ENCODE measurements at regions not wholly inside any gene's neighbourhood (a gene's known extent, or its start where the extent isn't known, plus 50 kb on each side); places are given as distances from the start of the nearest gene placed in this dataset.

GRCh38 chr12:90899456-90900182, 55.4 kb downstream of the CCER1 start:
- DNase-seq (ENCODE audit: low read depth in 2 of 2) = no peak

DNA sequence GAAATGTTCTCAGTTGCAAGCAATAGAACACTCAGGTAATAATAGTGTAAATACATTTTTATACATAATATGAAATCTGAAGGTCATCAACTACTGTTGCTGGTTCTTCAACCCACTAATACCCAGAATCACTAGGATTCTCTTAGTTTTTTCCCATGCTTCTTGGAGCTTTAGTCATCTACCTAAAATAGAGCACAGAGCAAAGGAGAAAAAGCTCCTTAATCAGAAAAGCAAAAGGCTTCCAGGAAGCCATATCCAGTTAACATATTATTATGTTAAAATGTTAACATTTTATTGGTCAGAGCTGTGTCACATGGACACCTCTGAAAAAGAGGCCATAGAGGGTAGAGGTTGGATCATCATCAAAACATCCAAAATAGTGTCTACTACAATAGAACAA, 57.0 kb downstream of the CCER1 start:
- DNase-seq (ENCODE audit: low read depth in 2 of 2) = no peak

- no peak for DNase-seq (ENCODE audit: low read depth in 2 of 2)
Observed at GRCh38 chr12:90897316-90897715, 57.7 kb downstream of the CCER1 start.

DNA sequence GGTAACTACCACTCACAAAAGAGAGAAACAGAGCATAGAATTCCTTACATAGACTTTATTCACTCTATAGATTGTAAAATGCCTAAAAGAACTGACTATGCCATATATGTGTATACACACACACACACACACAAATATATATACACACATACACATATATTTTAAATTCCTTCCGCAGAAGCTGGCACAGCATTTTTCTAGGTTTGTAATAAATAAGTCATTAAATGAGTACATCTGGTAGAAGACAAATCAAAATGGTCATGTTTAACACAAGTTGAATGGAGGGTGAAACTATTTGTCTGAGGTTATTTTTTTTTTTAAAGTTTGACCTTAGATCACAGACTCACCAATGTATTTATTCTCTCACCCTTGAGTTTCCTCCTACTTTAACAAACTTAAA, 58.2 kb downstream of the CCER1 start:
- no peak for DNase-seq (ENCODE audit: low read depth in 2 of 2)

DNA sequence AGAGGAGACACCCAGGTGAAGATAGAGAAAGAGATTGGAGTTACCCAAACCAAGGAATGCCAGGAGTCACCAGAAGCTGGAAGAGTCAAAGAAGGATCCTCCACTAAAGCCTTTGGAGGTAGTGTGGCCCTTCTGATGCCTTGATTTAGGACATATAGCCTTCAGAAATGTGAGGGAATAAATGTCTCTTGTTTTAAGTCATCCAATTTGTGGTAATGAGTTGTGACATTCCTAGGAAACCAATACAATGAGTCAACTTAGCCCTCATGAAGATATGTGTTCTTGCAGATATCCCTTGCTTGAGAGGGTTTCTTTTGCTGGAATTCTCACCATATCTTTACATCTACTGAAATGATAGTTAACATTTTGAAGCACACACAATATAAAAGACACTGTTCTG, 58.8 kb downstream of the CCER1 start:
- DNase-seq (ENCODE audit: low read depth in 2 of 2) = no peak

GRCh38 chr12:90888316-90888715, 66.7 kb downstream of the CCER1 start:
- no peak for DNase-seq (ENCODE audit: low read depth in 2 of 2)

DNA sequence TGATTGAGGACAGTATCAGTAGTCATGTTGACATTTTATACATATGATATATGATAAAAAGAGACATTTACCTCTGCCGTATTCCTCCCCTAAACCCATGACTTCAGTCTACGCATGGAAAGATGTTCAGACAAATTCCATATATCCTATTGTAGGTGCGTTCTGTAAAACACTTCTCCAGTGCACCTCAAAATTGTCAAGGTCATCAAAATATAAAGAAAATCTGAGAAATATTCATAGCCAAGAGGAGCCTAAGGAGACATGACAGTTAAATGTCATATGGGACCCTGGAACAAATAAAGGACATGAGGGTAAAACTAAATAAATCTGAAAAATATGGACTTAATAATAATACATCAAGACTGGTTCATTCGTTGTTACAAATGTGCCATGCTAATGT, 71.5 kb downstream of the CCER1 start:
- DNase-seq (ENCODE audit: low read depth in 2 of 2) = no peak

GRCh38 chr12:90871726-90872096, 83.3 kb downstream of the CCER1 start:
- no peak for DNase-seq (ENCODE audit: low read depth in 2 of 2)

DNA sequence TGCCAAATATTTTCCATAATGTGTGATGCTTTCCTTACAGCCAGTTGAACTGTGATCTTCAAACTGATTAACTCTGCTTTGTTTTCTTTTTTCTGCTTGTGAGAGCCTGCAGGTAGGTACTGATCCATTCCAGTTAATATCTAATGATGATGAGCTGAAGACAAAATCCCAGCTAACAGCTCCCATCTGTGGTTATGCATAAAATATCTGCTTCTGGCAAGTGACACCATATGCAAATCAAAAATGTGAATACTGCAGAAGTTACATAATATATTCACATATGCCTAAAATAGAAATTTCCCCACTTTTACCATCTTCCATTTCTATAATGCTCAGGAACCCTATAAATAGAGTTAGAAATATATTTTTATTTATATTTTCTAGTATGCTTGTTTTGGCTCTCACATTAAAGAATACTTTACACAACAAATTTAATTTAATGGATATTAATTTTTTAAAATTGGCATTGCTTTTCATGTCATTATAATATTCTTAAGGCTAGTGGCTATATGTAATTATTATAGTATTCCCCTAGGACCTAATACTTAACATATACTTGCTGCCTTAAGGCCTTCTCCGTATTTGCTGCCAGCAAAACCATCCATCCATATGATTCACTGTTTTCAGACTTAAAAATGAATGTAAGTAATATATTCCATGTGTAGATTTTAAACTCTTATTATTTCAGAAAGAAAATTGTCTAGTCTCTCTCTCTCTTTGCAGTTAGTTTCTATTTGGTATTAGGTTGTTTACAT, 83.8 kb downstream of the CCER1 start:
- DNase-seq (ENCODE audit: low read depth in 2 of 2) = no peak

DNA sequence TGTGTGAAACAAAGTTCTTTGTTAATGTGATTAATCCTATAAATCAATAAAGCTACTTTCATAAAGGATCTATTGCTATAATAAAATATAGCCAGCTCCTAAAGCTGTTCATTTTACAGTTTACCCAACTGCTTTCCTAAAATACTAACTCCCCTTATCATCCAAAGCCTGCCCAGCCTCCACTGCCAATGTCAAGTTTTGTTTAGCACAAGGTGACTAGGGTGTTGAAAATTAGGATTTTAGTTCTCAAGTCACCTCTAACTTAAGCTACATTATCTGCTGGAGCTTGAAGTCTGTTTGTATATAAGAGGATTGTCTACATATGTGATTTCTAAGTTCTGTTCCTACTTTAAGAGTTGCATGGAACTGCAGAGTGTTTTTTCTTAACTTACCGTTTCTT, 86.3 kb downstream of the CCER1 start:
- DNase-seq (ENCODE audit: low read depth in 2 of 2) = no peak

- DNase-seq (ENCODE audit: low read depth in 2 of 2) = no peak
Observed at GRCh38 chr12:90859591-90859990, 95.4 kb downstream of the CCER1 start.

DNA sequence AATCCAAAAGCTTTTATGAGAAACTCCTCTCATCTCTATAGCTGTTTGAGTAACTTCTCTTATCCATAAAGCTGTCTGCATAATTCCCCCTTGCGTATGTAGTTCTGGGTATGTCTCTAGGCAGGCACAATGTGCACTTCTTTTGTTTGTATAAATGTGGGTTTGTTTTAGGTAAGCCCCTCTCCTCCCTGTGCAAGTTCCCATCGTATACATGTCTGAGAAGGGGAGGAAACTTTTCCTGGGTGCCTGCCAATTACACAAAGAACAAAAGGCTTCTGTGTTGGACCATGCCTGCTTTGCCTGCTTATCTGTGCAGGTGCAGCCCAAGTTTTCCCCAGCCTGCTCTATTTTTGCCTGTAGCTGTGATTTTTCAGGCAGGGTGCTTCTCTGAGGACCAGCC, 96.7 kb downstream of the CCER1 start:
- no peak for DNase-seq (ENCODE audit: low read depth in 2 of 2)

GRCh38 chr12:90855534-90855933, 99.4 kb downstream of the CCER1 start:
- DNase-seq (ENCODE audit: low read depth in 2 of 2) = no peak

DNA sequence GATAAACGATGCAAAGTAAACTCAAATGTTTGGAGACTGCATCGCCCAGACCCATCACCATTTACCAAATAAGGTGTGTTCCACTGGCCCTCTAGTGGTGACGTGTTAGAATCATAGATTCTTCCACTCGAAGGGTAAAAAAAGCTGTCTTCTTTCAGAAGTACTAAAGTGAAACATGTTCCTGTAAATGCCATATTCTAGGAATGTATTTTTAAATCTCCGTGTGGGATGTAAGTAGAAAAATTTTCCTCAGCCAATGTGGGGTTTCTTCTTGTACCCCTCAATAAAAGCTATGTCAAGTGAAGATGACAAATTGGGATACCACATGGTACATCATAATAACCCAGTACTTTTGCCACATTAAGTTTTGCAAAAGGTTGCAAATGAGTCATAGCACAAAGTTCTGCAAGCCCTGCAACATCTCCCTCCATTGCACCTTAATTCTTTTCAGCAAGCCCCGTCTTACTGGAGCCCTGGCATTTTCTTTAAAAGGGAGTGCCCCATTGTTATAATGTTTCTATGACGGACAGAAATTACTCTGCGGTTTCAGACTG, 100.8 kb downstream of the CCER1 start:
- no peak for DNase-seq (ENCODE audit: low read depth in 2 of 2)

GRCh38 chr12:90851800-90852718, 102.9 kb downstream of the CCER1 start:
- DNase-seq (ENCODE audit: low read depth in 2 of 2) = no peak

DNA sequence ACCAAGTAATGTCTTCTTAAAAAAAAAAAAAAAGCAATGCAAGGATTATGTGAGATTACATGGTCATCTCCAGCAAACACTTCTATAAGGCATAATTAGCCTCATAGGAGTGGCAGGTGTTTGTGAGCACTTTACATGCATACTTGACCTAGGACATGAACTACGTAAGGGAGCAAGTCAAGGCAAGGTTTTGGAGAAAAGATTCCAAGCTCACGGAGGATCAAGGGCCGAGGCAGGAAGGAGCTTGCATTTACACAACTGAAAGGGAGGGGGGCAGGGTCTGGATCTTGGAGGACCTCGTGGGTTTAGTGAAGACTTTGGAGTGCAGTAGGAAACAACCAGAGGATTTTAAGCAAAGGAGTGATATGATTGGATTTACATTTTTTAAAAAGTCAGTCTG, 112.5 kb downstream of the CCER1 start:
- no peak for DNase-seq (ENCODE audit: low read depth in 2 of 2)

DNA sequence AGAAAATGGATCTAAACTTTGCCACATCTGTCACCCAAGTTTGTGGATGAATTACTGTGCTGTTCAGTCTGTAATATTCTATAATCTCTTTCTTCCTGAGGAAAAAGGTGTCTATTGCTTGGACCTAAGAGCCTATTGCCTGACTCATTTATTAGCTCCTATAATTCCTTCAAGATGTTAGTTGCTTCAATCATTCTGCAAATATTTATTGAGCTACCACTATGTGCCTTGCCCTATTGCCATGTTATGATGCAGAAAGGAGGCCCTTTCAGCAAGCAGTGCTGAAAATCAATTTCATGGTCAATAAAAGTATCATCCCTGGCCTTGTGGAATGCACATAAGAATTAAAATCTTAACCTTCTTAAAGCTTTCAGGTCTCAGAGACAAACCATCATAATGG, 113.6 kb downstream of the CCER1 start:
- no peak for DNase-seq (ENCODE audit: low read depth in 2 of 2)

DNA sequence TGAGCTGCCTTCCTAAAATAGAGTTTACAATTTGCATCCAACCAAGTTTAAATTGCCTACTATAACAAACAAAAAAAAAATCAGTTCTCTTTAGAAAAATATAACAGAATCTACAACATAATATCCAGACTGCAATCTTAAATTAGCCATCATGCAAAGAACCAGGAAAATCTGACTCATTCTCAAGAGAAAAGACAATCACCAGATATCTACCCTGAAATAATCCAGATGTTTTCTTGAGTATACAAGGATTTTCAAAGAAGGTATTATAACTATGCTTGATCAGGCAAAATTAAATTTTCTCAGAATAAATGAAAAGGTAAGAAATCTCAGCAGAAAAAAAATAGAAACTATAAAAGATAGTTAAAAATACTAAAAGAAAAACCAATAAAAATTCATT, 115.6 kb downstream of the CCER1 start:
- no peak for DNase-seq (ENCODE audit: low read depth in 2 of 2)

DNA sequence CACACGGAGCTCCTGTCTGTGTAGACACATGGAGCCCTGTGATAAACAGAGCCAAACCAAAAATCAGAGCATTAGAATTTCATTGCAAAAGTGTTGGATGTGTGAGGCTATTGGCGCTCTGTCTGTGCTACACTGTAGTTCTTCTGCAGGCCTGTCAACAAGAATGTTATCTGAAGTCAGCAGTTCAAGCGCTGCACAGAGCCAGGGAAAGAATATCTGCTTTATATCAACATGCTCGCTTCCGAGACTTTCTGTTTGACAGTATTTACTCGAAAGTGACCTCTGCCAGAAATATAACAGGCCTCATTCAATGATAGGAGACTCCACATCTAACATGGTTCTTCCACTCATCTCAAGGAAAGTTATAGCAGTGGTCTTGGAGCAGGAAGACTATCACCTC, 118.3 kb downstream of the CCER1 start:
- DNase-seq (ENCODE audit: low read depth in 2 of 2) = no peak

DNA sequence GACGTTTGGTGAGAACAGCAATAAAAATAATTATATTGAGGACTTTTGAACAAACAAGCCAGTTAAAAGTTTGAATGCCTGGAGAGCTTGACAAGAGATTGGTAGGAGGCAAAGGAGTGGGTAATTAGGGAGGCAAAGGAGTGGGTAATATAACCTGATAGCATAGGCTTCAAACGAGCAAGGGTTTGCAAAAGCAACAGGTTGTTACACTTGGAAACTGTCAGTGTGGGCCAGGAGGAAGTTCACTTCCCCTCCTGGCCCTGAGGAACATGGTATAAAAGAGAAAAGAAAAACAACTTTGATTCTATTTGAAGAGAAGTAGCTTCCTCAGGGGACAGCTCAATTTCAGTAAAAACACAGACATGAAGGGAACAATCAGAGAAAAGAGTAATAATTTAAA, 121.7 kb downstream of the CCER1 start:
- DNase-seq (ENCODE audit: low read depth in 2 of 2) = no peak

DNA sequence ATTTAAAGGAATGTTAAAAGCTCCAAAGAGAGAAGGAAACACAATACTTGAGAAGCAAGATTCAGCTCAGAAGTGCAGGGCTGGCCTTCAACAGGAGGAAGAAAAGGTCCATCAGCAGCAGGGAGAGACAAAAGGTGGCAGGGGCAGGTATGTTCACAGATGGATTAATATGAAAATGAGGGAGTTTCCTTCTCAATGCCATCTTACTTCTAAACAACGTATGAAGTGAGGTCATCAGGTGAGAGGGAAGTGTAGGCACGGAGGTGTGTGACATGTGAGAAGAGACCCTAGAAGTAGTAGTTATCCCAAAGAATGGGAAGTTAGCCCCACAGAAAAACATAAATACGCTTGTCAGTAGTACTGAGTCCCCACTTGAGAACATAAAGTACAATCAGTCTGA, 122.5 kb downstream of the CCER1 start:
- no peak for DNase-seq (ENCODE audit: low read depth in 2 of 2)

DNA sequence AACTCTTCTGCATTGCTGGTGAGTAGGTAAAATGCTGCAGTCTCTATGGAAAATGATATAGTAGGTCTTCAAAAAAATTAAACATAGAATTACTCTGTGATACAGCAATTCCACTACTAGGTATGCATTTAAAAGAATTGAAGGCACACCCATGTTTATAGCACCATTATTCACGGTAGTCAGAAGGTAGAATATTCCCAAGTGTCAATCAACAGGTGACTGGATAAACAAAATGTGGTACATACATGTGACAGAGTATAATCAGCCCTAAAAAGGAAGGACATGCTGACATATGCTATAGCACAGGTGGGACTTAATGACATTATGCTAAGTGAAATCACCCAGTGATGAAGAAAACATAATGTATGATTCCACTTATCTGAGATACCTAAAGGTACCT, 123.3 kb downstream of the CCER1 start:
- no peak for DNase-seq (ENCODE audit: low read depth in 2 of 2)

Data from stimulated activated CD8-positive, alpha-beta memory T cell treated with anti-CD3 and anti-CD28 coated beads, Interleukin-15, amount 100 ng/mL, for 4 hours (primary cell).